Nucleus accumbens (tissue), 56 donors: ENCODE measurements at regions not wholly inside any gene's neighbourhood (a gene's known extent, or its start where the extent isn't known, plus 50 kb on each side); places are given as distances from the start of the nearest gene placed in this dataset.
A peak's percentile ranks its signal among the peaks of the same experiment; 100 is the strongest.

ENCODE experiments used
- DNase-seq, 56 donors: peaks; one replicate each; lab custom pipeline; 2025; lab: John Stamatoyannopoulos, UW

- no peak for DNase-seq
Measured at GRCh38 chr11:22497474-22497873, 128.1 kb downstream of the FANCF start.

DNA sequence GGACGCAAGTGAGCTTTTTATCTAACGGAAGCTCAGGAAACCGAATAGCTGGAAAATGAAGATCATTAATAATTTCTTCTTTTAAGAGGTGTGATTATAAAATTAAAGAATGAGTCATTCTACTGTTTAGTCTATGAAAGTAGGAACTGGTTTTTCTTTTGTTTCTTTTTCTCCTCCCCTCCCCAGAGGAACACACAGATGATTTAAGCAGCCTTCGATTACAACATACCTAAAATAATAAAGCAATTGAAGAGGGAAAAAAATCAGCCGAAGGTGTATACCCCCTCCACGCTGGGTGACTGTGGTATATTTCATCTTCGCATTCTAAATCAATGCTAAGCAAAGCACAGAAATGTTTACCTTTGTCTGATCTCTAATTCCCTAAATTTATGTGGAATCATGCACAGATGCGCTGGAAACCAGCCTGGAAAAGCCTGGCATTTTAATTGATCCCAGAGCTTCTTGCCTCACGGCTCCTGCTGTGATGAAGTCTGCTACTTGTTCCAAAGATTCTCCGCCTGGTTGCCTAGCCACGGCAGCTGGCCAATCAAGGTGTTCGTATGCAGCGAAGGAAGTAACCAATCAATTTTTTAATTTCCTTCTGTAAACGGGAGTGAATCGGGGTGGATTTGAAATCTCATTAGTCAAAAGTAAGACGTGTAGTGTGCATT lies 133.9 kb downstream of the FANCF start:
- DNase-seq: peak in 20 of 56 donors; percentile 0 to 50 (median 18)

DNA sequence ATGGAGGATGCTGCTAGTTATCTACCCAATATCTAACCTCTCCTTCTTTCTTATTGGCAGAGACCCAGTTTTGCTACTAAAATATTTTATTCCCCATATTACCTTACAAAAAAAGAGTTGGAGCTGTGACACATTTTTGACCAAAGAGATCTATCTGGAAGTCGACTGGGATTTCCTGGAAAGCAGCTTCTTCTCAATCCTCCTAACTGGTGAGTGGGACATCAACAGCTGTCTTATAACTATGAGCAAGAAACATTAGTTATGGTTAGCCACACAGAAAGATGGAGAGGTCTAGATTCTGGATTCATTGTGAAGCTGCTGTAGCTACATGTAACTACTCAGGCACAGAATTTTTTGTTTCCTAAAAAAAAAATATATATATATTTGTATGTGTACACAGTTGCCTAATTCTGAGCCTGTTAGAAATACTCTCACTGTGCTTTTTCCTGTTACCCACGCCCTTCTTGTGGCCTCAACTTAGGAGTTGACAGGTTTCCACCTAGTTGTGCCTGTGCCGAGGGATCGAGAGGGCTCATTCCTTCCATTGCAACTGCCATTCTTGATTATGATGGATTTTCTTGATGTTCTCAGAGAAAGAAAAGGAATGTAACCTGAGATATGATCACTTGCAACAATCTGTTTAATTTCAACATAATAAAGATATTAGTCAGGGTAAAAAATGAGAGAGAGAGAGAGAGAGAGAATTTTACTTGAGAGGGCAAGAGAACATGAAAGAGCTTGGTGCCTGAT lies 142.0 kb downstream of the SLC17A6 start:
- no peak for DNase-seq

DNA sequence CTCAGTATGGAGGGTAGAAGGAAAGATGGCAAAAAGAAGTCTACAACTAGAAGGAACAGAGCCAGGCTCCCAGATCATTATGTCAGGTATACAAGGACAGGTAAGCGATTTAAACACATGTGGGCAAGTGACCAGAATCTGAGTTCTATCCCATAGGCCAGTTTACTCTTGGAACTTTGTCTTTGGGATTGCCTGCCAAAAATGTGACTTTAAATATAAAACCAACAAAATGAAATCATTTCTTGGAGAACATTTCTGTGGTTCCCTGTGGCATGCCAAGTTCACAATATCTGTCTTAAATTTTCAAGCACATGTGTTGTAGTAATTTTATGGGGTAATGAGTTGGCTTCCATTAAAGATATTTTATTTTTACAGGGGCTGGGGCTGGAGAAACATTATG lies 141.0 kb downstream of the SLC17A6 start:
- no peak for DNase-seq

GRCh38 chr11:22478169-22478568 lies 140.0 kb downstream of the SLC17A6 start:
- no peak for DNase-seq

GRCh38 chr11:22477312-22477711 lies 139.1 kb downstream of the SLC17A6 start:
- no peak for DNase-seq

DNA sequence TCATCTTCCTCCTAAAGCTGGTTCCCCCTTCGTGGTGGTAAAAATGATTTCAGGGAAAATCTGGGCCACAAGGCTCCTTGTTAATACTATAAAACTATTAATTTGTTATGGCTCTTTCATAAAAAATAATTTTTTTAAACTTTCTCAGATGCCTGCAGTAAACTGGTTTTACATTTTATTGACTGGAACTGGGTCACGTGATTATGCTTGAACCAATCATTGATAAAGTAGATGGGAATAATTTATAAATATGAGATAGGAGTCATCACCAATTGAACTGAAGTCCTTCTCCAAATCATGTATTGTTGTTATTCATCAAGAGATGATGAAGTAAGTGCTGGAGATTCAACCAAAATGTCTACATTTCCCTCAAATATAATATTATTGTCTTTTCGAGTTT lies 138.4 kb downstream of the SLC17A6 start:
- no peak for DNase-seq

- no peak for DNase-seq
Measured at GRCh38 chr11:22474616-22475015, 136.4 kb downstream of the SLC17A6 start.

DNA sequence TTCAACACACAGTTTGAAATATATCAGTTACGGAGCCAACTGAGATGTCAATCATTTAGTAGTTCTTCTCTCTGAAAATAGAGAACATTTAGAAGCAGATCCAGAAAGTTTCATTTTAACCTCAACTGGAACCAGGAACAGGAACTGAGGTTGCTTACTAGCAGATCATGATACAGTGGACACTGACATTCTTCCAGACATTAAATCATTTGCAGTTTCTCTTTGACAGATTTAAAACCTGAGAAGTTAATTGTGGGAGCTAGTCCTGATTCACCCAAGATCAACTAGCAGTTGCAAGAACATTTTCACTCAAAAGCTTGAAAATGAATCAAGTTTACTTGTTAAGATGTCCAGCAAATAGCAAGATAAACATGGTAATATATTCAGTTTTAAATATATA lies 135.4 kb downstream of the SLC17A6 start:
- no peak for DNase-seq

GRCh38 chr11:22472306-22472705 lies 134.1 kb downstream of the SLC17A6 start:
- DNase-seq: no peak

GRCh38 chr11:22471385-22471784 lies 133.2 kb downstream of the SLC17A6 start:
- no peak for DNase-seq

DNA sequence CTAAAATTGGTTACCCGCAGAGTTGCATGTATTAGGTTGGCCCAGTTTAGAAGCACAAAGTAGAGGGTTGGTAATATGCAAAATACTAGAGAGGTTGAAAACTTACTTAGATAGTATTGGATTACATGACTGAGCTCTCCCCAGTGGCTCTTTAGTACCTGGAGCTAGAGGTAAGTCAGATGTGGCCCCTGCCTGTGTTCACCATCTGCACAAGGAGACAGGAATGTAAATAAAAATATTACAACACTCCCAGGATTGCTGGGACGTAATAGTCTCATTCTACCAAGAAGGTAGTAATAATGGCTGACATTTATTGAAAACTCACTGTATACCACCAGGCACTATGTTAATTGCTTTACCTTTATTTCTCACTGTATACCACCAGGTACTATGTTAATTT lies 129.6 kb downstream of the SLC17A6 start:
- no peak for DNase-seq

- DNase-seq: no peak
Measured at GRCh38 chr11:22467248-22467647, 129.1 kb downstream of the SLC17A6 start.

DNA sequence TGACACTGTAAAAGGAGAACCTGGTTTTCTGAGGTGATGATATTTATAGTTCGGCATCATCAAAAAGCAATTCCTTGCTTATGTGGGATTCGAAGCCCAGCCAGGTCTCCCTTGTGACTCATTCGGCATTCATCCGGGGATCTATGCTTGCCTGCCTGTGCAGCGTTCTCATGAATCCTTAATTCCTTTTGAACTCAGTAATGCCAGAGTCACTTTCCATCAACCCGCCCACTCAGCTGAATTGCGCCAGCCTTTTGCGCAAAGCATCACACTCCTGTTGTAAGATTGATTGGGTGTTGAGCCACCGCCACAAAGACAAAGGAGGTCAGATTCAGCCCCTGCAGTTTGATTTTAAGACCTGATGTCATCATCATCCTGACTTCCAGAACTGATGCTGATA lies 128.6 kb downstream of the SLC17A6 start:
- DNase-seq: peak in 11 of 56 donors; percentile 1 to 34 (median 15)

DNA sequence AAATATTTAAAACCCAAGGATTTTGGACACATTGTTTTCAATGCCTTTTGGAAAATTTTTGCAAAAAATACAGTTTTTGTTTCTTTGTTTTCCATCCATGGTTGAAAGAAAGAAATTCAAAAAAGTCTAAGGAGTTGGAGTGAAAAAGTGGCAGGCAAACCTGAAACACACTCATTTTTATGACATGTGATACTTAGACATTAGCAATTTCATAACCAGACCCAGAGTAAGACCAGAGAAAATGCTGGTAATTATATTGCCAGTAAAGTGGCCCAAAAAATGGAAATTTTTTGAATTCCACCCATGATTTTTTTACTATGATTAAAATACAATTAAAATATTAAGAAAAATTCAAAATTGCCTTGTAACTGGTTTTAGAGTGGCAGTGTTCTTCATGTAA lies 128.2 kb downstream of the SLC17A6 start:
- DNase-seq: no peak

GRCh38 chr11:22465620-22466019 lies 127.4 kb downstream of the SLC17A6 start:
- no peak for DNase-seq

- DNase-seq: no peak
Measured at GRCh38 chr11:22461626-22462025, 123.4 kb downstream of the SLC17A6 start.

- no peak for DNase-seq
Measured at GRCh38 chr11:22460181-22460580, 122.0 kb downstream of the SLC17A6 start.

- no peak for DNase-seq
Measured at GRCh38 chr11:22459048-22459447, 120.9 kb downstream of the SLC17A6 start.

GRCh38 chr11:22458161-22458560 lies 120.0 kb downstream of the SLC17A6 start:
- no peak for DNase-seq

GRCh38 chr11:22456993-22457762 lies 119.0 kb downstream of the SLC17A6 start:
- DNase-seq: no peak
